GM12873 (cell line): ENCODE measurements at regions not wholly inside any gene's neighbourhood (a gene's known extent, or its start where the extent isn't known, plus 50 kb on each side); places are given as distances from the start of the nearest gene placed in this dataset.

ENCODE experiments used
- CTCF ChIP-seq: IDR thresholded peaks from 2 replicates; pipeline ENCODE4 v1.5.1; 2012; ENCODE audit warnings: low read depth, mild to moderate bottlenecking, moderate library complexity, low read length, control low read depth; ENCODE audit not compliant: insufficient read depth; ENCODE audit errors: missing control alignments

- TF ChIP-seq CTCF, result no peak
Observed at GRCh38 chr9:109716631-109717030, 63.4 kb upstream of the PALM2AKAP2 start.

GRCh38 chr9:109717342-109717741 lies 62.7 kb upstream of the PALM2AKAP2 start:
- no peak for TF ChIP-seq CTCF

DNA sequence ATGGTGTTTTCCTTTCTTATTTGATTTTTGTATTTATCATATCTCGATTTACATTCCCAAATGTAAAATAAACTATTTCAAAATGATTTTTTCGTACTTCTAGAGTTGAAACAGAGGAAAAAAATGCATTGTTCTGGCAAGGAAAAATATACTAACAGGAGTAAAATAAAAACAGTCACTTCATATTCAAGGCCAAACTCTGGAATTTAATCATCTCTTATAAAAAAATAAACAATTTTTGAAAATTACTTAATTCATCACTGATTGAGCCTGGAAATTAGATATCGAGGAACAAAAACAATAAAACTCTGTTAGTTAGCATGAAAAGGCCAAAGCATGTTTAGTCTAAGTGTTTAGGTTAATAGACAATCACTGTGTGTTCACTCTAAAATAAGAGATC lies 61.1 kb upstream of the PALM2AKAP2 start:
- no peak for TF ChIP-seq CTCF

DNA sequence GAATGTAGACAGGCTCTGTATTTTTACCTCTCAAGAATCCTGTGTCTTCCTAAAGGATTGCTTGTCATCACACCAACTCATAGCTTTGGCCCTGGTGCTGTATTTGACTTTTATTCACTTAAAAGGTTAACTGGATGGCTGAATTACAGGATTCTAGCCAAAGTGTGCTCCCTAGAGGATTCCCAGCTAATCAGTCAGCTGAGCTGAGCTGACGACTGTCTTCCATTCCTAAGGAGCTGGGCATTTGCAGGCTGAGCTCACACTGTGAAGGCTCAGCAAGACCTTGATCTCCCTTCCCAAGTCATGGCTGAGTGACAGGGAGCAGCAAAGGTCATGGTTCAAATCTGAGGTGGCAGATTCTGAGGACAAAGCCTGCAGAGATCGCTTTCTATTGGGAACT lies 59.0 kb upstream of the PALM2AKAP2 start:
- TF ChIP-seq CTCF, result no peak

GRCh38 chr9:109722007-109722406 lies 58.0 kb upstream of the PALM2AKAP2 start:
- TF ChIP-seq CTCF, result no peak

GRCh38 chr9:109723781-109724180 lies 56.2 kb upstream of the PALM2AKAP2 start:
- TF ChIP-seq CTCF, result no peak

DNA sequence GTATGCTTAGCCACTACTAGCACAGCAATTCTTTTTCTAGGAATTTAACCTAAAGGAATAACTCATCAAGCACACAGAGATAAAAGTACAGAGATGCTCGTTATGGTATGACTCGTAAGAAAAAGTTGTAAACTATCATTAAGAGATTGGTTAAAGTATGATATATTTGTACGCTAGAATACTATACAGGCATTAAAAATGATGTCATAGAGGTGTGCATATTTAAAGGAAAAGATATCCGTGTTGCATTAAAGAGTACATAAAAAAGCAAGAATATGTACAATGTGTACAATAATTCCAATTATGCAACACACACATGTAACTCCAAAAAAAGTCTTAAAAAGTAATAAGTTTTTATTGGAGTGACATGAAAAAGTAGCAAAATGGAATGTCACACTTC lies 54.5 kb upstream of the PALM2AKAP2 start:
- TF ChIP-seq CTCF, result no peak
